PFSK-1 (cell line): ENCODE measurements at regions not wholly inside any gene's neighbourhood (a gene's known extent, or its start where the extent isn't known, plus 50 kb on each side); places are given as distances from the start of the nearest gene placed in this dataset.

Experiments used
- FOXP2 ChIP-seq: optimal IDR thresholded peaks from 2 replicates; pipeline ENCODE3; 2011; ENCODE audit warnings: borderline replicate concordance, control low read depth, inconsistent platforms; ENCODE audit not compliant: insufficient read depth; ENCODE audit errors: extremely low read length, extremely low read depth
- POLR2AphosphoS5 ChIP-seq: IDR thresholded peaks from 2 replicates; pipeline ENCODE4 v1.6.1; 2012; ENCODE audit warnings: low read depth, mild to moderate bottlenecking, control low read depth, low read length, moderate library complexity
- SIN3A ChIP-seq: IDR thresholded peaks from 2 replicates; pipeline ENCODE4 v1.6.1; 2012; ENCODE audit warnings: mild to moderate bottlenecking, low read length, moderate library complexity, borderline replicate concordance; ENCODE audit not compliant: insufficient read depth
- TAF1 ChIP-seq: IDR thresholded peaks from 2 replicates; pipeline ENCODE4 v1.6.1; 2012; ENCODE audit warnings: low read length, control low read depth, borderline replicate concordance; ENCODE audit not compliant: insufficient read depth
- TF ChIP-seq, protein P1 (sequence below), 2 experiments: IDR thresholded peaks; 2 replicates each; pipeline versions ENCODE4 v1.6.1 to v1.8.0; 2011 to 2012; ENCODE audit warnings: low read depth in 2 of 2, low read length in 2 of 2, control low read depth in 1 of 2, inconsistent platforms in 1 of 2, mild to moderate bottlenecking in 1 of 2, moderate library complexity in 1 of 2; ENCODE audit not compliant: insufficient read depth in 1 of 2

DNA sequence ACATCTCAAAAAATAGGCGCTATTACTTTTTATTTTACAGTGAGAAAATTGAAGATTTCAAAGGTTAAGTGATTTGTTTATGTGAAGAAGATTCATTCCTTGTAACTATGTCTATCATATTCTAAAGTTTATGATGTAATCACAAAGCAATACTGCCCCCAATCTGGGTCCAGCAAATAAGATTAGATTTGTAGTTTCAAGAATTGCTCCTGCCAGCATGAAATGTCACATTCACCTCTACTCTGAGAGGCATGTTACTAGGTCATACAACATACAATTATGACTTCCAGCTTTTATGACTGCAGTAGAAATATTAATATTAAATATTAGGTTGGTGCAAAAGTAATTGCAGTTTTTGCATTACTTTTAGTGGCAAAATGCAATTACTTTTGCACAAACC, 976.2 kb downstream of the FSTL5 start:
- TF ChIP-seq SIN3A (no peak), FOXP2 (no peak), POLR2AphosphoS5 (no peak), TAF1 (no peak)
- TF ChIP-seq, protein P1, sequence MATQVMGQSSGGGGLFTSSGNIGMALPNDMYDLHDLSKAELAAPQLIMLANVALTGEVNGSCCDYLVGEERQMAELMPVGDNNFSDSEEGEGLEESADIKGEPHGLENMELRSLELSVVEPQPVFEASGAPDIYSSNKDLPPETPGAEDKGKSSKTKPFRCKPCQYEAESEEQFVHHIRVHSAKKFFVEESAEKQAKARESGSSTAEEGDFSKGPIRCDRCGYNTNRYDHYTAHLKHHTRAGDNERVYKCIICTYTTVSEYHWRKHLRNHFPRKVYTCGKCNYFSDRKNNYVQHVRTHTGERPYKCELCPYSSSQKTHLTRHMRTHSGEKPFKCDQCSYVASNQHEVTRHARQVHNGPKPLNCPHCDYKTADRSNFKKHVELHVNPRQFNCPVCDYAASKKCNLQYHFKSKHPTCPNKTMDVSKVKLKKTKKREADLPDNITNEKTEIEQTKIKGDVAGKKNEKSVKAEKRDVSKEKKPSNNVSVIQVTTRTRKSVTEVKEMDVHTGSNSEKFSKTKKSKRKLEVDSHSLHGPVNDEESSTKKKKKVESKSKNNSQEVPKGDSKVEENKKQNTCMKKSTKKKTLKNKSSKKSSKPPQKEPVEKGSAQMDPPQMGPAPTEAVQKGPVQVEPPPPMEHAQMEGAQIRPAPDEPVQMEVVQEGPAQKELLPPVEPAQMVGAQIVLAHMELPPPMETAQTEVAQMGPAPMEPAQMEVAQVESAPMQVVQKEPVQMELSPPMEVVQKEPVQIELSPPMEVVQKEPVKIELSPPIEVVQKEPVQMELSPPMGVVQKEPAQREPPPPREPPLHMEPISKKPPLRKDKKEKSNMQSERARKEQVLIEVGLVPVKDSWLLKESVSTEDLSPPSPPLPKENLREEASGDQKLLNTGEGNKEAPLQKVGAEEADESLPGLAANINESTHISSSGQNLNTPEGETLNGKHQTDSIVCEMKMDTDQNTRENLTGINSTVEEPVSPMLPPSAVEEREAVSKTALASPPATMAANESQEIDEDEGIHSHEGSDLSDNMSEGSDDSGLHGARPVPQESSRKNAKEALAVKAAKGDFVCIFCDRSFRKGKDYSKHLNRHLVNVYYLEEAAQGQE (IDR thresholded peaks at IDR 0.05; ENCODE audit: insufficient read depth in 1 of 2, low read depth in 2 of 2, low read length in 2 of 2), result no peak

GRCh38 chr4:161186750-161187149, 977.0 kb downstream of the FSTL5 start:
- no peak for TF ChIP-seq SIN3A
- TF ChIP-seq FOXP2, result no peak
- TF ChIP-seq TAF1, result no peak
- TF ChIP-seq POLR2AphosphoS5, result no peak
- TF ChIP-seq, protein P1 (IDR thresholded peaks at IDR 0.05; ENCODE audit: insufficient read depth in 1 of 2, low read depth in 2 of 2, low read length in 2 of 2), result no peak

DNA sequence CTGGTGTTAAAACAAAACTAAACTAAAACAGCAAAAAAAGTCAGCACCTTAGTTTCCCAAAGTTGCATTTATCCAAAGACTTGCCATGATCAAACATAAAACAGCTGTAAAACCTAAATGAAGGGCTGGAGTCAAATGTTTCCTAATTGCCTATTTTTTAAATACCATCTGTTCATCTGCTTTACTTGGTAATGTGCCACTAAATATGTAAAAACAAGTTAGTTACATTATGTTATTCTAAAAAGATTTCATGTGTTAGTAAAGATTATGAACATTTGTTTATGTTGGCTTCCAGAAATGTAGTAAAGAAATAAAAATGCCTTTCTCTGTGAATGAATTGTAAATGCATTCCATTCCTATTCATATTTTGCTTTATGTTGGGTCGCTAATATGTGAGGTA, 977.8 kb downstream of the FSTL5 start:
- TF ChIP-seq FOXP2, result no peak
- TF ChIP-seq TAF1, result no peak
- TF ChIP-seq, protein P1 (IDR thresholded peaks at IDR 0.05; ENCODE audit: insufficient read depth in 1 of 2, low read depth in 2 of 2, low read length in 2 of 2), result no peak

GRCh38 chr4:161183729-161184128, 980.1 kb downstream of the FSTL5 start:
- TF ChIP-seq, protein P1 (IDR thresholded peaks at IDR 0.05; ENCODE audit: insufficient read depth in 1 of 2, low read depth in 2 of 2, low read length in 2 of 2), result no peak
- no peak for TF ChIP-seq SIN3A
- TF ChIP-seq FOXP2, result no peak
- TF ChIP-seq TAF1, result no peak
- TF ChIP-seq POLR2AphosphoS5, result no peak

- TF ChIP-seq SIN3A, result no peak
Measured at GRCh38 chr4:161182913-161183312, 980.9 kb downstream of the FSTL5 start.

DNA sequence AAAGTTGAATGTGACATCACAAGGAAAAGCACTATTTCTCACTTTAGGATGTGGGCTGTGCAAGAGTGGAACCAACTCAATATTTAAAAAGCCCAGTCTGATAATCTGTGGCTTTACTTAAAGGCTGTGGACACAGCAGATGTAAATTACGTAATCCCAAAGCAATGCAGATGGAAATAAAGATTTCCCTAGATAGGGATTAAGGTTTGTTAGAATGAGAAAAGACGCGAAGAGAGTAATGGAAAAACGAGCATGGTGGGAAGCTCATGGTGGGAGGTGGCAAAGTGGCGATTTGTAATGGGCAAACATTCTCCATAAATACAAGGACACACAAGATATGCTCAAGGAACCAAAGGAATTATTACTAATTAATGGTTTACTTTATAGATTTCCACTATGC, 985.5 kb downstream of the FSTL5 start:
- TF ChIP-seq TAF1 (no peak), FOXP2 (no peak), POLR2AphosphoS5 (no peak), SIN3A (no peak)
- TF ChIP-seq, protein P1 (IDR thresholded peaks at IDR 0.05; ENCODE audit: insufficient read depth in 1 of 2, low read depth in 2 of 2, low read length in 2 of 2), result no peak
